ENCODE measurements at regions not wholly inside any gene's neighbourhood (a gene's known extent, or its start where the extent isn't known, plus 50 kb on each side); places are given as distances from the start of the nearest gene placed in this dataset.
"Not testable (repeated sequence)": the region's sequence is repeated elsewhere in the genome, so short reads cannot be mapped to it uniquely, and the experiment has no call there.

DNA sequence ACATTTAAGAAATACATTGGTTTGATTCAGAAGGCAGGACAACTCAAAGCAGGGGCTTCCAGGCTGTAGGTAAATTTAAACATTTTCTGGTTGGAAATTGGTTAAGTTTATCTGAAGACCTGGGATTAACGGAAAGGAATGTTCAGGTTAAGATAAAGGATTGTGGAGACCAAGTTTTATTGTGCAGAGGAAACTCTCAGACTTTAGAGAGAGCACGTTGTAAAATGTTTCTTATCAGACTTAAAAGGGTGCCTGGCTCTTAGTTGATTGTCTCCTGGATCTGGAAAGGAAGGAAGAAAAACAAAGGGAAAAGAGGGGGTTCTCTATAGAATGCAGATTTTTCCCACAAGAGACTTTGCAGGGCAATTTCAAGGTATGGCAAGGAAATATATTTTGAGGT, 55.4 kb upstream of the EVL start:
- TF ChIP-seq, protein P1, sequence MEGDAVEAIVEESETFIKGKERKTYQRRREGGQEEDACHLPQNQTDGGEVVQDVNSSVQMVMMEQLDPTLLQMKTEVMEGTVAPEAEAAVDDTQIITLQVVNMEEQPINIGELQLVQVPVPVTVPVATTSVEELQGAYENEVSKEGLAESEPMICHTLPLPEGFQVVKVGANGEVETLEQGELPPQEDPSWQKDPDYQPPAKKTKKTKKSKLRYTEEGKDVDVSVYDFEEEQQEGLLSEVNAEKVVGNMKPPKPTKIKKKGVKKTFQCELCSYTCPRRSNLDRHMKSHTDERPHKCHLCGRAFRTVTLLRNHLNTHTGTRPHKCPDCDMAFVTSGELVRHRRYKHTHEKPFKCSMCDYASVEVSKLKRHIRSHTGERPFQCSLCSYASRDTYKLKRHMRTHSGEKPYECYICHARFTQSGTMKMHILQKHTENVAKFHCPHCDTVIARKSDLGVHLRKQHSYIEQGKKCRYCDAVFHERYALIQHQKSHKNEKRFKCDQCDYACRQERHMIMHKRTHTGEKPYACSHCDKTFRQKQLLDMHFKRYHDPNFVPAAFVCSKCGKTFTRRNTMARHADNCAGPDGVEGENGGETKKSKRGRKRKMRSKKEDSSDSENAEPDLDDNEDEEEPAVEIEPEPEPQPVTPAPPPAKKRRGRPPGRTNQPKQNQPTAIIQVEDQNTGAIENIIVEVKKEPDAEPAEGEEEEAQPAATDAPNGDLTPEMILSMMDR (IDR thresholded peaks at IDR 0.05): not testable (repeated sequence)
- TF ChIP-seq, protein P2, sequence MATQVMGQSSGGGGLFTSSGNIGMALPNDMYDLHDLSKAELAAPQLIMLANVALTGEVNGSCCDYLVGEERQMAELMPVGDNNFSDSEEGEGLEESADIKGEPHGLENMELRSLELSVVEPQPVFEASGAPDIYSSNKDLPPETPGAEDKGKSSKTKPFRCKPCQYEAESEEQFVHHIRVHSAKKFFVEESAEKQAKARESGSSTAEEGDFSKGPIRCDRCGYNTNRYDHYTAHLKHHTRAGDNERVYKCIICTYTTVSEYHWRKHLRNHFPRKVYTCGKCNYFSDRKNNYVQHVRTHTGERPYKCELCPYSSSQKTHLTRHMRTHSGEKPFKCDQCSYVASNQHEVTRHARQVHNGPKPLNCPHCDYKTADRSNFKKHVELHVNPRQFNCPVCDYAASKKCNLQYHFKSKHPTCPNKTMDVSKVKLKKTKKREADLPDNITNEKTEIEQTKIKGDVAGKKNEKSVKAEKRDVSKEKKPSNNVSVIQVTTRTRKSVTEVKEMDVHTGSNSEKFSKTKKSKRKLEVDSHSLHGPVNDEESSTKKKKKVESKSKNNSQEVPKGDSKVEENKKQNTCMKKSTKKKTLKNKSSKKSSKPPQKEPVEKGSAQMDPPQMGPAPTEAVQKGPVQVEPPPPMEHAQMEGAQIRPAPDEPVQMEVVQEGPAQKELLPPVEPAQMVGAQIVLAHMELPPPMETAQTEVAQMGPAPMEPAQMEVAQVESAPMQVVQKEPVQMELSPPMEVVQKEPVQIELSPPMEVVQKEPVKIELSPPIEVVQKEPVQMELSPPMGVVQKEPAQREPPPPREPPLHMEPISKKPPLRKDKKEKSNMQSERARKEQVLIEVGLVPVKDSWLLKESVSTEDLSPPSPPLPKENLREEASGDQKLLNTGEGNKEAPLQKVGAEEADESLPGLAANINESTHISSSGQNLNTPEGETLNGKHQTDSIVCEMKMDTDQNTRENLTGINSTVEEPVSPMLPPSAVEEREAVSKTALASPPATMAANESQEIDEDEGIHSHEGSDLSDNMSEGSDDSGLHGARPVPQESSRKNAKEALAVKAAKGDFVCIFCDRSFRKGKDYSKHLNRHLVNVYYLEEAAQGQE (IDR thresholded peaks at IDR 0.05; ENCODE audit: insufficient read depth in 1 of 2, low read depth in 2 of 2, low read length in 1 of 2): not testable (repeated sequence)
- not testable (repeated sequence) for TF ChIP-seq POLR2AphosphoS5, TCF7L2 (IDR thresholded peaks at IDR 0.05; ENCODE audit: low read depth, low read length)
